Neural crest cell (in vitro differentiated cells): ENCODE measurements at regions not wholly inside any gene's neighbourhood (a gene's known extent, or its start where the extent isn't known, plus 50 kb on each side); places are given as distances from the start of the nearest gene placed in this dataset.
A peak's percentile ranks its signal among the peaks of the same experiment; 100 is the strongest.

Experiments used
- DNase-seq: peaks from one replicate; pipeline ENCODE4 v3.0.0; 2021; ENCODE audit warnings: low read depth, mixed read lengths, low spot score
- H3K27ac Mint-ChIP-seq: one replicate; pipeline ENCODE4 v1.8.0; 2021; ENCODE audit warnings: mild to moderate bottlenecking, mixed read lengths; ENCODE audit not compliant: unreplicated experiment
- H3K27me3 Mint-ChIP-seq: 2 replicates; pipeline ENCODE4 v1.8.0; 2021; ENCODE audit warnings: low read depth, mild to moderate bottlenecking, mixed read lengths
- H3K36me3 Mint-ChIP-seq: 2 replicates; pipeline ENCODE4 v1.8.0; 2021; ENCODE audit warnings: low read depth, mild to moderate bottlenecking, mixed read lengths
- H3K4me1 Mint-ChIP-seq: 2 replicates; pipeline ENCODE4 v1.8.0; 2021; ENCODE audit warnings: mixed read lengths
- H3K4me3 Mint-ChIP-seq: one replicate; pipeline ENCODE4 v1.8.0; 2021; ENCODE audit warnings: mild to moderate bottlenecking, mixed read lengths
- H3K9me3 Mint-ChIP-seq: 2 replicates; pipeline ENCODE4 v1.8.0; 2021; ENCODE audit warnings: mixed read lengths
- CTCF ChIP-seq: fragments of 200-600 bp; sonication (generic); conservative IDR thresholded peaks from 2 replicates; pipeline ENCODE4 v1.5.0; 2021; ENCODE audit warnings: antibody characterized with exemption, mild to moderate bottlenecking

DNA sequence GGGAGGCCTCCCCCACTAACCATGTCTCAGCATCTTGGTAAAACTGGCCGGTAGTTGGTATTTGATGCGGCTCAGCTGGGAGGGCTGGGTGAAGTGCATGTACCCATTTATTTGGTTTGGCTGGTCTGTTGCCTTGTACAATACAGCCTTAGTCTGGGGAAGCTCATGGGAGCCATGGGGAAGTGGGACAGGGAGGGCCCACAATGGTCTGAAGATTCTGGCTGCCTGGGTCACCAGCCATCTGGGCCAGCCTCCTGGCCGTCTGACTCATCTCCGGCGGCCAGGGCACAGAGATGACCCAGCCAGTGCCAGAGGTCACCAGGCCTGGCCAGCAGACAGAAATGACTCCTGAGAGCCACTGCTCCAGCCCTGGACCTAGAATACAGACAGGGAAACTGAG, 51.6 kb upstream of the SMAD6 start:
- no peak for TF ChIP-seq CTCF
- Mint-ChIP-seq H3K27ac (peak overlapping the region; percentile 1), H3K9me3 (no peaks in the 10 kb centered on the region), H3K4me1 (peaks cover 36% of the 10 kb centered on the region), H3K36me3 (no peaks in the 10 kb centered on the region), H3K27me3 (no peaks in the 10 kb centered on the region), H3K4me3 (no peak overlapping the region)
- DNase-seq = no peak

GRCh38 chr15:66651198-66651597, 50.8 kb upstream of the SMAD6 start:
- no peak for TF ChIP-seq CTCF
- H3K36me3 Mint-ChIP-seq = no peaks in the 10 kb centered on the region
- no peak overlapping the region for H3K27ac Mint-ChIP-seq
- H3K4me3 Mint-ChIP-seq = no peak overlapping the region
- no peaks in the 10 kb centered on the region for H3K27me3 Mint-ChIP-seq
- H3K4me1 Mint-ChIP-seq = peaks cover 36% of the 10 kb centered on the region
- no peak for DNase-seq
- no peaks in the 10 kb centered on the region for H3K9me3 Mint-ChIP-seq

- H3K36me3 Mint-ChIP-seq = no peaks in the 10 kb centered on the region
- no peak overlapping the region for H3K27ac Mint-ChIP-seq
- TF ChIP-seq CTCF = no peak
- H3K27me3 Mint-ChIP-seq = no peaks in the 10 kb centered on the region
- DNase-seq = no peak
- H3K4me1 Mint-ChIP-seq = peaks cover 41% of the 10 kb centered on the region
- H3K9me3 Mint-ChIP-seq = no peaks in the 10 kb centered on the region
- H3K4me3 Mint-ChIP-seq = no peak overlapping the region
These were observed 50.0 kb upstream of the SMAD6 start for GRCh38 chr15:66651913-66652642.
